GM12878 (cell line): ENCODE measurements at regions not wholly inside any gene's neighbourhood (a gene's known extent, or its start where the extent isn't known, plus 50 kb on each side); places are given as distances from the start of the nearest gene placed in this dataset.

Experiments used
- ATAC-seq: fragments of 200-7000 bp; cut with Tn5 transposase; 3 replicates; pipeline ENCODE4 v1.9.1; 2020; ENCODE audit warnings: mild to moderate bottlenecking, moderate library complexity
- BruUV-seq: library from RNA; stranded (reverse); fragments of 400-500 nt; replicated peaks from 2 replicates; lab custom pipeline; 2021; lab: Mats Ljungman, UMichigan
- CTCF ChIA-PET: fragments of 300-600 bp; sonication (Branson Sonifier 250); formaldehyde crosslinking; extraction: SDS; loops from one replicate; lab custom pipeline; 2021; ENCODE audit warnings: inconsistent platforms; lab: Yijun Ruan, JAX
- POLR2A ChIA-PET: fragments of 350-600 bp; formaldehyde crosslinking; extraction: SDS; loops from one replicate; lab custom pipeline; 2021; ENCODE audit warnings: inconsistent platforms; lab: Charles Lee
- RAD21 ChIA-PET: fragments of 300-600 bp; sonication (Branson Sonifier 250); formaldehyde crosslinking; loops from one replicate; lab custom pipeline; 2023; ENCODE audit warnings: antibody characterized with exemption; ENCODE audit not compliant: unreplicated experiment; lab: Charles Lee
- SMC1A ChIA-PET: fragments of 300-600 bp; sonication (Branson Sonifier 250); formaldehyde crosslinking; loops from one replicate; lab custom pipeline; 2023; ENCODE audit not compliant: unreplicated experiment, uncharacterized antibody; lab: Charles Lee
- DNase-seq: peaks from one replicate; pipeline ENCODE4 v3.0.0-alpha.2; 2011; ENCODE audit warnings: low read depth, low spot score
- FAIRE-seq: peaks from 3 replicates; lab custom pipeline; 2011; peaks lifted over from hg19 to GRCh38; lab: Jason Lieb, UNC
- H2AFZ ChIP-seq: 2 replicates; pipeline ENCODE4 v1.6.0; 2011; ENCODE audit warnings: low read depth, low read length, control low read depth; ENCODE audit not compliant: control insufficient read depth
- H3K27ac ChIP-seq: 2 replicates; pipeline ENCODE4 v1.5.1; 2011; ENCODE audit warnings: control low read depth; ENCODE audit not compliant: control insufficient read depth, insufficient read depth
- H3K27me3 ChIP-seq, 2 experiments: replicated peaks in 1 of 2; 2 replicates each; pipeline versions ENCODE4 v1.6.0 to v1.6.1; 2011; ENCODE audit warnings: low read length in 1 of 2; ENCODE audit not compliant: control insufficient read depth in 2 of 2, insufficient read depth in 2 of 2
- H3K36me3 ChIP-seq, 2 experiments: 2 replicates each; pipeline ENCODE4 v1.5.1; 2011; ENCODE audit warnings: low read length in 1 of 2; ENCODE audit not compliant: control insufficient read depth in 2 of 2, insufficient read depth in 2 of 2
- H3K4me1 ChIP-seq: 2 replicates; pipeline ENCODE4 v1.6.1; 2011; ENCODE audit warnings: mild to moderate bottlenecking, low read length, moderate library complexity, mixed read lengths; ENCODE audit not compliant: control insufficient read depth, insufficient read depth
- H3K4me2 ChIP-seq: 2 replicates; pipeline ENCODE4 v1.6.0; 2011; ENCODE audit warnings: control low read depth; ENCODE audit not compliant: control insufficient read depth, insufficient read depth
- H3K4me3 ChIP-seq: fragments of 200-600 bp; sonication (generic); 2 replicates; pipeline ENCODE4 v1.5.1; 2016
- H3K79me2 ChIP-seq: 2 replicates; pipeline ENCODE4 v1.6.0; 2011; ENCODE audit warnings: low read length; ENCODE audit not compliant: control insufficient read depth, insufficient read depth
- H3K9ac ChIP-seq: 2 replicates; pipeline ENCODE4 v1.8.0; 2011; ENCODE audit warnings: low read length, control low read depth, mixed read lengths; ENCODE audit not compliant: control insufficient read depth, insufficient read depth
- H3K9me3 ChIP-seq: replicated peaks from 3 replicates; pipeline ENCODE4 v1.5.1; 2011; ENCODE audit warnings: mild to moderate bottlenecking, low read length; ENCODE audit not compliant: control insufficient read depth, insufficient read depth
- H4K20me1 ChIP-seq: 2 replicates; pipeline ENCODE4 v1.6.0; 2011; ENCODE audit not compliant: control insufficient read depth, insufficient read depth
- GABPA ChIP-seq: IDR thresholded peaks from 2 replicates; pipeline ENCODE4 v1.6.1; 2014; ENCODE audit warnings: antibody characterized with exemption, low read depth, mild to moderate bottlenecking, inconsistent platforms
- KAT2A ChIP-seq: conservative IDR thresholded peaks from 2 replicates; pipeline ENCODE4 v1.6.1; 2011; ENCODE audit warnings: low read depth, low read length; ENCODE audit not compliant: control insufficient read depth
- MTA3 ChIP-seq: IDR thresholded peaks from 2 replicates; pipeline ENCODE4 v1.6.1; 2012; ENCODE audit warnings: low read length, inconsistent platforms, borderline replicate concordance
- NFXL1 ChIP-seq: fragments of 450-650 bp; IDR thresholded peaks from 2 replicates; pipeline ENCODE4 v1.6.1; 2017; ENCODE audit warnings: antibody characterized with exemption, mild to moderate bottlenecking, borderline replicate concordance
- NR2F1 ChIP-seq: fragments of 450-650 bp; conservative IDR thresholded peaks from 2 replicates; pipeline ENCODE4 v1.6.1; 2017; ENCODE audit warnings: mild to moderate bottlenecking
- NRF1 ChIP-seq: conservative IDR thresholded peaks from 2 replicates; pipeline ENCODE4 v1.6.1; 2011; ENCODE audit warnings: mild to moderate bottlenecking, low read depth, low read length, improper control_type of control experiment
- PAX5 ChIP-seq: IDR thresholded peaks from 2 replicates; pipeline ENCODE4 v1.6.1; 2011; ENCODE audit warnings: low read depth, low read length, borderline replicate concordance
- POLR2A ChIP-seq: IDR thresholded peaks from 2 replicates; pipeline ENCODE4 v1.6.1; 2011; ENCODE audit warnings: low read depth, mild to moderate bottlenecking, low read length
- RAD21 ChIP-seq: IDR thresholded peaks from 2 replicates; pipeline ENCODE4 v1.6.1; 2011; ENCODE audit warnings: mild to moderate bottlenecking, low read depth, low read length, moderate library complexity; ENCODE audit not compliant: insufficient read depth
- RELB ChIP-seq: fragments of 450-650 bp; IDR thresholded peaks from 2 replicates; pipeline ENCODE4 v1.6.1; 2017; ENCODE audit warnings: low read depth, mild to moderate bottlenecking, moderate library complexity
- RUNX3 ChIP-seq: IDR thresholded peaks from 2 replicates; pipeline ENCODE4 v1.6.1; 2012; ENCODE audit warnings: low read length, inconsistent platforms
- SRF ChIP-seq, 2 experiments: IDR thresholded peaks; 2 replicates each; pipeline ENCODE4 v1.6.1; 2011; ENCODE audit warnings: low read depth in 2 of 2, low read length in 2 of 2, mild to moderate bottlenecking in 1 of 2, moderate library complexity in 1 of 2
- USF1 ChIP-seq: IDR thresholded peaks from 2 replicates; pipeline ENCODE4 v1.6.1; 2011; ENCODE audit warnings: borderline replicate concordance, low read depth, mild to moderate bottlenecking, moderate library complexity, mixed read lengths, low read length; ENCODE audit not compliant: insufficient read depth; ENCODE audit errors: extremely low read length
- YY1 ChIP-seq: IDR thresholded peaks from 2 replicates; pipeline ENCODE4 v1.6.1; 2011; ENCODE audit warnings: low read depth, mild to moderate bottlenecking, low read length
- WGBS: methylation state at CpG from one replicate; pipeline ENCODE4 v1.1.6; 2016; ENCODE audit warnings: low lambda C conversion rate; ENCODE audit not compliant: insufficient replicate concordance, insufficient coverage; ENCODE audit errors: missing lambda C conversion rate; 5-methylcytosine and 5-hydroxymethylcytosine counted together
- in situ Hi-C: fragments of 300-500 bp; cut with MboI; formaldehyde crosslinking; loops from 9 replicates; pipeline ENCODE4 v1.14.3; 2018; ENCODE audit warnings: mixed read lengths
- intact Hi-C: fragments of 100-400 bp; cut with micrococcal nuclease; formaldehyde crosslinking; loops from one replicate; pipeline ENCODE4 v1.14.2; 2022; ENCODE audit not compliant: unreplicated experiment

GRCh38 chr13:112141643-112142400, 74.9 kb downstream of the SOX1 start (continued):
- TF ChIP-seq RAD21 (no peak), NR2F1 (no peak), USF1 (no peak), RUNX3 (no peak), KAT2A (no peak), PAX5 (no peak)

- no peaks in the 10 kb centered on the region for H4K20me1 ChIP-seq
- no peak overlapping the region for H3K4me2 ChIP-seq
- no peak for DNase-seq
- in situ Hi-C loops: no loop called here
- H2AFZ ChIP-seq: no peak overlapping the region
- H3K36me3 ChIP-seq: no peaks in the 10 kb centered on the region
- ChIA-PET RAD21 (no interaction called here), SMC1A (no interaction called here), POLR2A (no interaction called here), CTCF (no interaction called here)
- H3K79me2 ChIP-seq: no peaks in the 10 kb centered on the region
- no peak for ATAC-seq
- H3K4me3 ChIP-seq: no peak overlapping the region
- H3K27me3 ChIP-seq: no peaks in the 10 kb centered on the region
- no peaks in the 10 kb centered on the region for H3K4me1 ChIP-seq
- no peak overlapping the region for H3K27ac ChIP-seq
- 47% methylated on average over 13 of the region's 13 CpGs for WGBS
- intact Hi-C loops: no loop called here
- no peak overlapping the region for H3K9ac ChIP-seq
- H3K9me3 ChIP-seq: no peaks in the 10 kb centered on the region
- TF ChIP-seq POLR2A (no peak), NFXL1 (no peak), NRF1 (no peak), MTA3 (no peak), RELB (no peak), SRF (IDR thresholded peaks at IDR 0.05; ENCODE audit: low read depth in 2 of 2, low read length in 2 of 2) (no peak), YY1 (no peak), GABPA (no peak)
- no TSS peak for BruUV-seq
- FAIRE-seq: no peak
Observed at GRCh38 chr13:112142401-112142930, 75.5 kb downstream of the SOX1 start.
